Parathyroid adenoma (tissue), 2 donors: ENCODE measurements at regions not wholly inside any gene's neighbourhood (a gene's known extent, or its start where the extent isn't known, plus 50 kb on each side); places are given as distances from the start of the nearest gene placed in this dataset.

Experiments used
- H2AFZ ChIP-seq: fragments of 300-600 bp; sonication (generic); one replicate; pipeline ENCODE4 v1.7.0; 2017; ENCODE audit warnings: antibody characterized with exemption, mild to moderate bottlenecking
- H3K27ac ChIP-seq: fragments of 300-600 bp; sonication (generic); one replicate; pipeline ENCODE4 v1.7.0; 2017
- H3K27me3 ChIP-seq: fragments of 300-600 bp; sonication (generic); one replicate; pipeline ENCODE4 v1.7.0; 2017; ENCODE audit warnings: low read length; ENCODE audit not compliant: control insufficient read depth, insufficient read depth
- H3K36me3 ChIP-seq: fragments of 300-600 bp; sonication (generic); one replicate; pipeline ENCODE4 v1.7.0; 2017; ENCODE audit warnings: low read length; ENCODE audit not compliant: control insufficient read depth, insufficient read depth
- H3K4me1 ChIP-seq: fragments of 300-600 bp; sonication (generic); one replicate; pipeline ENCODE4 v1.7.0; 2017; ENCODE audit warnings: control low read depth
- H3K4me2 ChIP-seq: fragments of 300-600 bp; sonication (generic); one replicate; pipeline ENCODE4 v1.7.0; 2017; ENCODE audit warnings: low read length
- H3K4me3 ChIP-seq: fragments of 300-600 bp; sonication (generic); one replicate; pipeline ENCODE4 v1.7.0; 2017; ENCODE audit warnings: low read depth, low read length
- H3K79me2 ChIP-seq: fragments of 300-600 bp; sonication (generic); one replicate; pipeline ENCODE4 v1.7.0; 2017; ENCODE audit warnings: control low read depth
- H3K9ac ChIP-seq: fragments of 300-600 bp; sonication (generic); one replicate; pipeline ENCODE4 v1.7.0; 2017; ENCODE audit warnings: mild to moderate bottlenecking
- H3K9me3 ChIP-seq: fragments of 300-600 bp; sonication (generic); one replicate; pipeline ENCODE4 v1.7.0; 2017; ENCODE audit warnings: low read length; ENCODE audit not compliant: control insufficient read depth
- TF ChIP-seq, protein P1 (sequence below): fragments of 300-600 bp; sonication (generic); IDR thresholded peaks from one replicate; pipeline ENCODE4 v1.7.0; 2017; ENCODE audit warnings: antibody characterized with exemption, mild to moderate bottlenecking
- donor health status: primary hyperparathyroidism.

DNA sequence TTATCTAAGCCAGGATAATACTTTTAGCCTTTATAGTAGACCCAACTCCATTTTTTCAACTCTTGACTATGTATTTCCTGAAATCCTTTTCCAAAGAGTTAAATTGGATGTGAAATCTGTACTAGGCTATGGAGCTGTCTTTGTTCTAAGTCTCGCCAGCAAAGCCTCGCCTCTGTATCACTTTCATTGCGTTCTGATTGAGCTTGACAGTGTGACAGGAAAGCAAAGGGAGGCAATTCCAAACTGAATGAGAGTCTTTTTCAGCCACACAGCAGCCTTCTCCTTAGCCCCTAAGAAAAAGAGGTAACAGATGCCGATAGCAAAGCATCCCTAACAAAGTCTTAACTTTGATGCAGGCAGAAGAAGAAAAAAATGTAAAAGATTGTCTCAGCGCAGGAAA is 154.6 kb upstream of the OTX2 start:
- H3K9ac ChIP-seq, result no peak overlapping the region
- no peak overlapping the region for H3K4me2 ChIP-seq
- no peaks in the 10 kb centered on the region for H3K9me3 ChIP-seq
- H3K36me3 ChIP-seq, result no peaks in the 10 kb centered on the region
- H3K27me3 ChIP-seq, result no peaks in the 10 kb centered on the region
- TF ChIP-seq, protein P1, sequence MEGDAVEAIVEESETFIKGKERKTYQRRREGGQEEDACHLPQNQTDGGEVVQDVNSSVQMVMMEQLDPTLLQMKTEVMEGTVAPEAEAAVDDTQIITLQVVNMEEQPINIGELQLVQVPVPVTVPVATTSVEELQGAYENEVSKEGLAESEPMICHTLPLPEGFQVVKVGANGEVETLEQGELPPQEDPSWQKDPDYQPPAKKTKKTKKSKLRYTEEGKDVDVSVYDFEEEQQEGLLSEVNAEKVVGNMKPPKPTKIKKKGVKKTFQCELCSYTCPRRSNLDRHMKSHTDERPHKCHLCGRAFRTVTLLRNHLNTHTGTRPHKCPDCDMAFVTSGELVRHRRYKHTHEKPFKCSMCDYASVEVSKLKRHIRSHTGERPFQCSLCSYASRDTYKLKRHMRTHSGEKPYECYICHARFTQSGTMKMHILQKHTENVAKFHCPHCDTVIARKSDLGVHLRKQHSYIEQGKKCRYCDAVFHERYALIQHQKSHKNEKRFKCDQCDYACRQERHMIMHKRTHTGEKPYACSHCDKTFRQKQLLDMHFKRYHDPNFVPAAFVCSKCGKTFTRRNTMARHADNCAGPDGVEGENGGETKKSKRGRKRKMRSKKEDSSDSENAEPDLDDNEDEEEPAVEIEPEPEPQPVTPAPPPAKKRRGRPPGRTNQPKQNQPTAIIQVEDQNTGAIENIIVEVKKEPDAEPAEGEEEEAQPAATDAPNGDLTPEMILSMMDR, result no peak
- no peak overlapping the region for H3K27ac ChIP-seq
- no peaks in the 10 kb centered on the region for H3K79me2 ChIP-seq
- no peak overlapping the region for H3K4me3 ChIP-seq
- H2AFZ ChIP-seq, result no peak overlapping the region
- no peaks in the 10 kb centered on the region for H3K4me1 ChIP-seq

- Histone ChIP-seq H3K9me3 (no peaks in the 10 kb centered on the region), H3K27ac (no peak overlapping the region), H3K4me1 (no peaks in the 10 kb centered on the region), H3K36me3 (no peaks in the 10 kb centered on the region), H3K27me3 (no peaks in the 10 kb centered on the region), H3K79me2 (no peaks in the 10 kb centered on the region), H3K9ac (no peak overlapping the region), H2AFZ (no peak overlapping the region), H3K4me3 (no peak overlapping the region), H3K4me2 (no peak overlapping the region)
- TF ChIP-seq, protein P1, result no peak
Observed at GRCh38 chr14:56963381-56963780, 153.1 kb upstream of the OTX2 start.

DNA sequence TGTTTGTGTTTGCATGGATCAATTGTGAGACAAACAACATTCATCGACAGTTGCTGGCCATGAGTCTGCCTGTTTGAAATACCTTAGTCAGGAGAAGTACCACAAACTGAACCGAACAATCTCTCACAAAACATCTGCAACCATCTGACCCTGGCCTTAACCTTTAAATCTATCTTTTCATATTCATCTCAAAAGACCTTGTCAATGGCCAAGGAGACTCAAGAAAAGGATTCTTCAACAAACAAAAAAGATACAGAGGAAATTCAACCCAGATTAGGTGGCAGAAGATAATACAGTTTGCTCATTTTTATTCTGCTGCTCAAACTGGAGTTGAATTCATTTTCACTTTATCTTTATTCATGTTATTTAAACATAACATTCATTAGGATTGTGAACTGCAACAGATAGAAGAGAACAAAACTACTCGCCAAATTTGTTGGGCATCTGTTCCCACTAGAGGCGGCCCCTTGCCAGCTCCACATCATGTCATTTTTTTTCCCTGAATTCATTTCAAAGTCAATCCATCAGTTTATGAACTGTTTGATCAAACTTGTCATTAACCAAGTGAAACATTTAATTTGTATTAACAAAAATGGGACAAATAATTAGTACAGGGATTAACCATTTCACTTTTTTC is 152.3 kb upstream of the OTX2 start:
- H2AFZ ChIP-seq, result no peak overlapping the region
- H3K27me3 ChIP-seq, result no peaks in the 10 kb centered on the region
- H3K4me1 ChIP-seq, result no peaks in the 10 kb centered on the region
- no peak overlapping the region for H3K27ac ChIP-seq
- H3K36me3 ChIP-seq, result no peaks in the 10 kb centered on the region
- H3K4me2 ChIP-seq, result no peak overlapping the region
- H3K9me3 ChIP-seq, result no peaks in the 10 kb centered on the region
- no peaks in the 10 kb centered on the region for H3K79me2 ChIP-seq
- H3K4me3 ChIP-seq, result no peak overlapping the region
- TF ChIP-seq, protein P1, result no peak
- no peak overlapping the region for H3K9ac ChIP-seq

- TF ChIP-seq, protein P1, result no peak
- H3K36me3 ChIP-seq, result no peaks in the 10 kb centered on the region
Observed at GRCh38 chr14:56959869-56960268, 149.6 kb upstream of the OTX2 start.

DNA sequence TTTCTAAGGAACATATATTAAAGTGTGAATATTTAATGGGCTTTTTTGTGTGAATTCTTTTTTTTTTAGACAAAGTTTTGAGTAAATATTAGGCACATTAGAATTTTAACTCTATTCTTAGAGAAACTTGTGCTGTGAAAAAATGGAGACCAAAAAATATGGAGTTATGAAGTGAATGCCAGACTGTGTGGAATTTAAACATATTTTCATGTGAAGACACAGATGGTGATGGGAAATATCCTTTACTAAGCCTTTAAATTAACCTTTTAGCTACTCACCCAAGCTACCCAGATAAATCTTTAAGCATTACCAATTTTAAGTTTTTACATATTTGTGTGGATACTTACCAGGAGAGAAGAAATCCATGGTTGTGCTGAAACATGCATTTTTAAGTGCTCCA is 148.8 kb upstream of the OTX2 start:
- Histone ChIP-seq H3K9me3 (no peaks in the 10 kb centered on the region), H2AFZ (no peak overlapping the region), H3K4me3 (no peak overlapping the region), H3K9ac (no peak overlapping the region), H3K36me3 (no peaks in the 10 kb centered on the region), H3K4me1 (no peaks in the 10 kb centered on the region), H3K4me2 (no peak overlapping the region), H3K27ac (no peak overlapping the region), H3K27me3 (no peaks in the 10 kb centered on the region), H3K79me2 (no peaks in the 10 kb centered on the region)
- TF ChIP-seq, protein P1, result no peak

More at GRCh38 chr14:56959869-56960268, 149.6 kb upstream of the OTX2 start:
- Histone ChIP-seq H3K4me2 (no peak overlapping the region), H3K79me2 (no peaks in the 10 kb centered on the region), H3K4me1 (no peaks in the 10 kb centered on the region), H3K9ac (no peak overlapping the region), H2AFZ (no peak overlapping the region), H3K27me3 (no peaks in the 10 kb centered on the region), H3K4me3 (no peak overlapping the region), H3K27ac (no peak overlapping the region), H3K9me3 (no peaks in the 10 kb centered on the region)
